ENCODE measurements at regions not wholly inside any gene's neighbourhood (a gene's known extent, or its start where the extent isn't known, plus 50 kb on each side); places are given as distances from the start of the nearest gene placed in this dataset.

DNA sequence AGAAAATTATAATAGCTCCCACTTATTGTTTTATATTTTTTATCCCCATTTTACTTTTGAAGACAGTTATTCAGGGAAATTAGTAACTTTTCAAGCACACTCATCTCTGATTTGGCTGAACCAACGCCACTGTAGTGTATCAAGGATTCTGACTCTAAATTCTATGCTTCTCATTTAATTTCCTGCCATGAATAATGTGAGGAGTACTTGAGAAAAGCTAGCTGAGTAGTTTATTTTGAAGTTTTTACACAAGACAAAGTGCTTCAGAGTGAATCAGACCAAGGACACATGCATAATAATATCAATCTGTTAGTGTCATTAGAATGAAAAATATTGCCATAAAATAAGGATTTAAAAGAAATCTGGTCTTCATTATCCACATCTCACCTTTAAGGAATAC lies 329.9 kb downstream of the SLITRK6 start:
- TF ChIP-seq POLR2AphosphoS5 (IDR thresholded peaks at IDR 0.05; ENCODE audit: low read depth, low read length) (no peak), TAF1 (IDR thresholded peaks at IDR 0.05; ENCODE audit: borderline replicate concordance, insufficient read depth, low read length) (no peak), SIN3A (IDR thresholded peaks at IDR 0.05; ENCODE audit: borderline replicate concordance, insufficient read depth, low read length) (no peak), FOXP2 (optimal IDR thresholded peaks at IDR 0.05; ENCODE audit: borderline replicate concordance, extremely low read depth, extremely low read length, insufficient read depth) (no peak), REST (IDR thresholded peaks at IDR 0.05; ENCODE audit: insufficient read depth in 1 of 2, low read depth in 2 of 2, low read length in 2 of 2) (no peak)

DNA sequence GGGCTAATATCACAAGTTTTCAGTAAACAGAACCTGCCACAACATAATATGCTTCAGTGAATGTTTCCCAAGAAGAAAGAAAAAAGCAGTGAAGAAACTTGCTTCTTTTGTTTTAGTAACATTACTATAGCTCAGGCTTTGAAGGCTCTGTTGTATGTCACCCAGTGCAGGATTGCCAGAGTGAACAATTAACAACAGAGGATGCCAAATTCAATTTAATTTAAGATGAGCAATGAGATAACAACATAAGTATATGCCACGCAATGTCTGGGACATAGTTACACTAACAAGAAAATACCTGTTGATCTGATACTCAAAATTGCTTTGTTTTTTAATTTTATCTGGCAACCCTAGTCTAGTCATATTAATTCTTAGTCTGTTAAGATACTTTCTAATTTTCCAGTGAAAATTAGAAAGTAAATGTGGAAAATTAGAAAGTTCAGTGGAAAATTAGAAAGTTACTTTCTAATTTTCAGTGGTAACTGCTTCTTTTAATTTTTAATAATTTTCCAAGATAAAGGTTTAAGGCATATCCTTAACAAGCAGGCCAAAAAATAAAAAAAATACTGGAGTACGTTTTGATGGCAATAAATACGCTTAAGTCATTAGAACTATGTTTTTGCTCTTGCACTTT lies 336.3 kb downstream of the SLITRK6 start:
- TF ChIP-seq REST (IDR thresholded peaks at IDR 0.05; ENCODE audit: insufficient read depth in 1 of 2, low read depth in 2 of 2, low read length in 2 of 2) = no peak
- TF ChIP-seq POLR2AphosphoS5 (IDR thresholded peaks at IDR 0.05; ENCODE audit: low read depth, low read length) = no peak
- no peak for TF ChIP-seq SIN3A (IDR thresholded peaks at IDR 0.05; ENCODE audit: borderline replicate concordance, insufficient read depth, low read length)
- no peak for TF ChIP-seq FOXP2 (optimal IDR thresholded peaks at IDR 0.05; ENCODE audit: borderline replicate concordance, extremely low read depth, extremely low read length, insufficient read depth)
- no peak for TF ChIP-seq TAF1 (IDR thresholded peaks at IDR 0.05; ENCODE audit: borderline replicate concordance, insufficient read depth, low read length)

GRCh38 chr13:85461621-85462020 lies 337.6 kb downstream of the SLITRK6 start:
- no peak for TF ChIP-seq REST (IDR thresholded peaks at IDR 0.05; ENCODE audit: insufficient read depth in 1 of 2, low read depth in 2 of 2, low read length in 2 of 2)
- TF ChIP-seq FOXP2 (optimal IDR thresholded peaks at IDR 0.05; ENCODE audit: borderline replicate concordance, extremely low read depth, extremely low read length, insufficient read depth) = no peak
- TF ChIP-seq SIN3A (IDR thresholded peaks at IDR 0.05; ENCODE audit: borderline replicate concordance, insufficient read depth, low read length) = no peak
- no peak for TF ChIP-seq TAF1 (IDR thresholded peaks at IDR 0.05; ENCODE audit: borderline replicate concordance, insufficient read depth, low read length)
- no peak for TF ChIP-seq POLR2AphosphoS5 (IDR thresholded peaks at IDR 0.05; ENCODE audit: low read depth, low read length)

DNA sequence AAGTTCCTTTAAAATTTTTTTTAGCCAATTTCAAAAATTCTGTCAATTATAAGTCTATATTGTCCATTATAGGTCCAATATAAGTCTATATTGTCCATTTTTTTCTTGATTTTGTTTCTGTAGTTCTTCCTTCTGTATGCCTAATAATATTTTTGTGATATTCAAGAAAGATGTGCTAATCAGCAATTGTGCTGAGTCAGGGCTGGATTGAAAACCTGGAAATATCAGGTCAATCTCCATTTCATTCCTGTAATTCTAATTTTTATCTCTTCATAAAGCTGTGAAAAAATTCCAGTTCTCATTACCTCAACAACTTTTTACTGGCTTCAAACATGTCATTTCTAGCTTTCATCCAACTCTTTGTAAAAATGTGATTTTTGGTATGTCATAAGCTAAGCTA lies 353.7 kb downstream of the SLITRK6 start:
- no peak for TF ChIP-seq REST (IDR thresholded peaks at IDR 0.05; ENCODE audit: insufficient read depth in 1 of 2, low read depth in 2 of 2, low read length in 2 of 2)
- no peak for TF ChIP-seq TAF1 (IDR thresholded peaks at IDR 0.05; ENCODE audit: borderline replicate concordance, insufficient read depth, low read length)
- TF ChIP-seq FOXP2 (optimal IDR thresholded peaks at IDR 0.05; ENCODE audit: borderline replicate concordance, extremely low read depth, extremely low read length, insufficient read depth) = no peak

DNA sequence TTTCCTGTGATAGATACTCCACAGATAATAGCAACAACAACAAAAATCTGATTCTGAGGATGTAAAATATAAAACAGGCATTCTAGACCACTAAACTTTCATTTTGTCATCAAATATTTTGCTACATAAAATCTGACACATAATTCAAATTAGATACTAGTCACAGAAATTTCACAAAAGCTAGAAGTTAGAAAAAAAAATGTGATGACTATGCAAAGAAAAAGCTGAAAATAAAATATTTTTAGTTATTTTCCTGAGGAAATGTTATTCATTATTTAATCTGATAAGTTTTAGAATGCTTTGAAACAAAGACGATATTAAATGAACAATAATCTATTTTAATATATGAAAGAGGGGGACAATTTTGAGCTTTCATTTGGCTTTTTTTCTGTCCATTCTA lies 357.2 kb downstream of the SLITRK6 start:
- no peak for TF ChIP-seq SIN3A (IDR thresholded peaks at IDR 0.05; ENCODE audit: borderline replicate concordance, insufficient read depth, low read length)
- no peak for TF ChIP-seq FOXP2 (optimal IDR thresholded peaks at IDR 0.05; ENCODE audit: borderline replicate concordance, extremely low read depth, extremely low read length, insufficient read depth)
- no peak for TF ChIP-seq POLR2AphosphoS5 (IDR thresholded peaks at IDR 0.05; ENCODE audit: low read depth, low read length)
- TF ChIP-seq TAF1 (IDR thresholded peaks at IDR 0.05; ENCODE audit: borderline replicate concordance, insufficient read depth, low read length) = no peak
- no peak for TF ChIP-seq REST (IDR thresholded peaks at IDR 0.05; ENCODE audit: insufficient read depth in 1 of 2, low read depth in 2 of 2, low read length in 2 of 2)
